Kidney (tissue), 13 donors: ENCODE measurements at regions not wholly inside any gene's neighbourhood (a gene's known extent, or its start where the extent isn't known, plus 50 kb on each side); places are given as distances from the start of the nearest gene placed in this dataset.

Experiments used
- DNase-seq, 5 donors: peaks; one replicate each; pipeline ENCODE4 v3.0.0-alpha.2; 2013 to 2020
- FAIRE-seq: peaks from 2 replicates; lab custom pipeline; 2012; peaks lifted over from hg19 to GRCh38; lab: Jason Lieb, UNC
- H3K27ac ChIP-seq, 2 donors: one replicate each; pipeline ENCODE4 v1.7.0; 2013; ENCODE audit warnings: low read depth in 2 of 2, low read length in 2 of 2, inconsistent platforms in 1 of 2
- H3K27me3 ChIP-seq: one replicate; pipeline ENCODE4 v1.7.1; 2013; ENCODE audit warnings: low read length, inconsistent platforms; ENCODE audit not compliant: control insufficient read depth, insufficient read depth
- H3K36me3 ChIP-seq, 3 donors: one replicate each; pipeline versions ENCODE4 v1.7.0 to v1.7.1; 2013; ENCODE audit warnings: low read length in 3 of 3, control low read depth in 1 of 3, inconsistent platforms in 1 of 3; ENCODE audit not compliant: insufficient read depth in 3 of 3, control insufficient read depth in 2 of 3
- H3K4me1 ChIP-seq, 3 donors: one replicate each; pipeline versions ENCODE4 v1.7.0 to v1.7.1; 2013; ENCODE audit warnings: low read length in 3 of 3, inconsistent platforms in 1 of 3, low read depth in 1 of 3; ENCODE audit not compliant: control insufficient read depth in 2 of 3, insufficient read depth in 2 of 3
- H3K4me3 ChIP-seq, 3 donors: one replicate each; pipeline versions ENCODE4 v1.7.0 to v1.8.1; 2013; ENCODE audit warnings: low read length in 3 of 3, control low read depth in 1 of 3, inconsistent platforms in 1 of 3
- H3K9ac ChIP-seq, 3 donors: one replicate each; pipeline versions ENCODE4 v1.7.0 to v1.7.1; 2013; ENCODE audit warnings: low read length in 3 of 3, control low read depth in 1 of 3, inconsistent platforms in 1 of 3
- H3K9me3 ChIP-seq, 3 donors: one replicate each; pipeline versions ENCODE4 v1.7.0 to v1.7.1; 2013; ENCODE audit warnings: low read length in 3 of 3, control low read depth in 1 of 3, inconsistent platforms in 1 of 3; ENCODE audit not compliant: control insufficient read depth in 2 of 3, insufficient read depth in 1 of 3
- CTCF ChIP-seq: IDR thresholded peaks from 3 replicates; pipeline ENCODE4 v1.5.1; 2012; ENCODE audit warnings: mild to moderate bottlenecking, moderate library complexity, borderline replicate concordance; ENCODE audit not compliant: insufficient read depth; ENCODE audit errors: extremely low read depth
- intact Hi-C: fragments of 100-400 bp; cut with DNase I; formaldehyde crosslinking; loops from one replicate; pipeline ENCODE4 v1.11.1; 2022
- donor health status: control.
- donor health status: control.
- donor health status: control.
- donor health status: control.
- donor health status: control.
- donor health status: DM: yes; HTN: yes; CAD: no.
- donor health status: Normal renal cell carcinoma (clear cell type).

GRCh38 chr9:101792475-101792874, 54.0 kb upstream of the GRIN3A start:
- no peak for FAIRE-seq
- Histone ChIP-seq H3K9ac (no peak overlapping the region), H3K27ac (no peak overlapping the region), H3K9me3 (no peaks in the 10 kb centered on the region), H3K4me1 (no peaks in the 10 kb centered on the region), H3K36me3 (no peaks in the 10 kb centered on the region), H3K27me3 (no peaks in the 10 kb centered on the region), H3K4me3 (no peak overlapping the region)
- DNase-seq = no peak
- intact Hi-C loops = no loop called here
- no peak for TF ChIP-seq CTCF

- FAIRE-seq = no peak
- H3K36me3 ChIP-seq = no peaks in the 10 kb centered on the region
- intact Hi-C loops = no loop called here
- H3K9ac ChIP-seq = no peak overlapping the region
- H3K27me3 ChIP-seq = no peaks in the 10 kb centered on the region
- no peaks in the 10 kb centered on the region for H3K9me3 ChIP-seq
- DNase-seq = peak in 4 of 5 donors; percentile 49 to 72 (median 68)
- no peak overlapping the region for H3K4me3 ChIP-seq
- H3K27ac ChIP-seq = no peak overlapping the region
- no peaks in the 10 kb centered on the region for H3K4me1 ChIP-seq
- peak; percentile 51 for TF ChIP-seq CTCF
Measured at GRCh38 chr9:101791938-101792337, 53.5 kb upstream of the GRIN3A start.

GRCh38 chr9:101791533-101791932, 53.1 kb upstream of the GRIN3A start:
- Histone ChIP-seq H3K9ac (no peak overlapping the region), H3K4me1 (no peaks in the 10 kb centered on the region), H3K9me3 (no peaks in the 10 kb centered on the region), H3K4me3 (no peak overlapping the region), H3K27me3 (no peaks in the 10 kb centered on the region), H3K36me3 (no peaks in the 10 kb centered on the region), H3K27ac (no peak overlapping the region)
- FAIRE-seq (no peak), DNase-seq (no peak)
- intact Hi-C loops = no loop called here
- TF ChIP-seq CTCF = no peak
